Caco-2 (cell line): ENCODE measurements at regions not wholly inside any gene's neighbourhood (a gene's known extent, or its start where the extent isn't known, plus 50 kb on each side); places are given as distances from the start of the nearest gene placed in this dataset.

Experiments used
- BruUV-seq: library from RNA; stranded (reverse); fragments of 400-500 nt; replicated peaks from 2 replicates; lab custom pipeline; 2021; lab: Mats Ljungman, UMichigan
- CTCF ChIA-PET: fragments of 300-600 bp; sonication (Branson Sonifier 250); formaldehyde crosslinking; loops from one replicate; lab custom pipeline; 2022; ENCODE audit warnings: antibody characterized with exemption; lab: Charles Lee
- POLR2A ChIA-PET: fragments of 300-600 bp; sonication (Branson Sonifier 250); formaldehyde crosslinking; loops from one replicate; lab custom pipeline; 2022; ENCODE audit warnings: antibody characterized with exemption; lab: Charles Lee
- DNase-seq, 2 experiments: peaks; one replicate each; pipeline versions ENCODE4 v3.0.0 to v3.0.0-alpha.2; 2020 to 2022
- H3K27me3 ChIP-seq: replicated peaks from 2 replicates; pipeline ENCODE4 v1.6.0; 2011; ENCODE audit warnings: low read length; ENCODE audit not compliant: control insufficient read depth, insufficient read depth
- H3K36me3 ChIP-seq: 2 replicates; pipeline ENCODE4 v1.5.1; 2011; ENCODE audit warnings: low read length; ENCODE audit not compliant: control insufficient read depth, insufficient read depth
- H3K4me1 ChIP-seq: fragments of 250-450 bp; sonication (Bioruptor Pico); 2 replicates; pipeline ENCODE4 v1.5.1; 2020; ENCODE audit warnings: mild to moderate bottlenecking
- H3K4me3 ChIP-seq: 2 replicates; pipeline ENCODE4 v1.5.1; 2011; ENCODE audit warnings: low read depth, mild to moderate bottlenecking, control low read depth, low read length
- H3K9me3 ChIP-seq: fragments of 250-450 bp; sonication (Bioruptor Pico); 2 replicates; pipeline ENCODE4 v1.5.1; 2020; ENCODE audit warnings: mild to moderate bottlenecking, moderate library complexity
- H3K27ac Mint-ChIP-seq: one replicate; pipeline ENCODE4 v1.8.0; 2022; ENCODE audit warnings: mixed read lengths; ENCODE audit not compliant: unreplicated experiment
- H3K27me3 Mint-ChIP-seq: one replicate; pipeline ENCODE4 v1.8.0; 2022; ENCODE audit warnings: mixed read lengths; ENCODE audit not compliant: insufficient read depth, unreplicated experiment
- H3K36me3 Mint-ChIP-seq: one replicate; pipeline ENCODE4 v1.8.0; 2022; ENCODE audit warnings: mild to moderate bottlenecking, mixed read lengths; ENCODE audit not compliant: insufficient read depth, unreplicated experiment
- H3K4me1 Mint-ChIP-seq: one replicate; pipeline ENCODE4 v1.8.0; 2022; ENCODE audit warnings: low read depth, mixed read lengths; ENCODE audit not compliant: unreplicated experiment
- H3K4me3 Mint-ChIP-seq: one replicate; pipeline ENCODE4 v1.8.0; 2022; ENCODE audit warnings: mild to moderate bottlenecking, moderate library complexity, mixed read lengths; ENCODE audit not compliant: unreplicated experiment
- H3K9me3 Mint-ChIP-seq: one replicate; pipeline ENCODE4 v1.8.0; 2022; ENCODE audit warnings: mixed read lengths; ENCODE audit not compliant: unreplicated experiment
- CTCF ChIP-seq, 2 experiments: fragments of 200-600 bp in 1 of 2; IDR thresholded peaks; 1 replicate in 1 of 2; 2 replicates in 1 of 2; pipeline versions ENCODE4 v1.5.1 to v1.8.0; 2011 to 2022; ENCODE audit warnings: antibody characterized with exemption in 1 of 2, control low read depth in 1 of 2, inconsistent platforms in 1 of 2, low read depth in 1 of 2, low read length in 1 of 2, mild to moderate bottlenecking in 1 of 2, moderate library complexity in 1 of 2; ENCODE audit not compliant: insufficient read depth in 1 of 2, severe bottlenecking in 1 of 2, unreplicated experiment in 1 of 2
- intact Hi-C: fragments of 100-400 bp; cut with micrococcal nuclease; formaldehyde crosslinking; loops from one replicate; pipeline ENCODE4 v1.10.0; 2022; ENCODE audit not compliant: unreplicated experiment

GRCh38 chr17:55607731-55608341 lies 96.6 kb upstream of the SMIM36 start:
- Histone ChIP-seq H3K36me3 (no peaks in the 10 kb centered on the region), H3K4me3 (no peak overlapping the region), H3K9me3 (no peaks in the 10 kb centered on the region), H3K4me1 (no peaks in the 10 kb centered on the region), H3K27me3 (no peaks in the 10 kb centered on the region)
- ChIA-PET POLR2A (no interaction called here), CTCF (no interaction called here)
- TF ChIP-seq CTCF (IDR thresholded peaks at IDR 0.05; ENCODE audit: insufficient read depth in 1 of 2, low read depth in 1 of 2, low read length in 1 of 2, severe bottlenecking in 1 of 2, unreplicated experiment in 1 of 2): no peak
- H3K9me3 Mint-ChIP-seq: no peaks in the 10 kb centered on the region
- H3K27ac Mint-ChIP-seq: no peak overlapping the region
- H3K4me1 Mint-ChIP-seq: no peaks in the 10 kb centered on the region
- no peak overlapping the region for H3K4me3 Mint-ChIP-seq
- H3K27me3 Mint-ChIP-seq: peaks cover 14% of the 10 kb centered on the region
- no TSS peak for BruUV-seq
- no peak for DNase-seq
- intact Hi-C loops: no loop called here
- H3K36me3 Mint-ChIP-seq: no peaks in the 10 kb centered on the region

GRCh38 chr17:55606488-55606815 lies 95.2 kb upstream of the SMIM36 start:
- no TSS peak for BruUV-seq
- no peaks in the 10 kb centered on the region for H3K36me3 Mint-ChIP-seq
- no peak for DNase-seq
- TF ChIP-seq CTCF (IDR thresholded peaks at IDR 0.05; ENCODE audit: insufficient read depth in 1 of 2, low read depth in 1 of 2, low read length in 1 of 2, severe bottlenecking in 1 of 2, unreplicated experiment in 1 of 2): no peak
- Histone ChIP-seq H3K4me1 (no peaks in the 10 kb centered on the region), H3K27me3 (no peaks in the 10 kb centered on the region), H3K36me3 (no peaks in the 10 kb centered on the region), H3K4me3 (no peak overlapping the region), H3K9me3 (no peaks in the 10 kb centered on the region)
- ChIA-PET POLR2A (no interaction called here), CTCF (no interaction called here)
- H3K4me3 Mint-ChIP-seq: no peak overlapping the region
- intact Hi-C loops: no loop called here
- H3K4me1 Mint-ChIP-seq: no peaks in the 10 kb centered on the region
- peaks cover 14% of the 10 kb centered on the region for H3K27me3 Mint-ChIP-seq
- H3K27ac Mint-ChIP-seq: no peak overlapping the region
- H3K9me3 Mint-ChIP-seq: no peaks in the 10 kb centered on the region

DNA sequence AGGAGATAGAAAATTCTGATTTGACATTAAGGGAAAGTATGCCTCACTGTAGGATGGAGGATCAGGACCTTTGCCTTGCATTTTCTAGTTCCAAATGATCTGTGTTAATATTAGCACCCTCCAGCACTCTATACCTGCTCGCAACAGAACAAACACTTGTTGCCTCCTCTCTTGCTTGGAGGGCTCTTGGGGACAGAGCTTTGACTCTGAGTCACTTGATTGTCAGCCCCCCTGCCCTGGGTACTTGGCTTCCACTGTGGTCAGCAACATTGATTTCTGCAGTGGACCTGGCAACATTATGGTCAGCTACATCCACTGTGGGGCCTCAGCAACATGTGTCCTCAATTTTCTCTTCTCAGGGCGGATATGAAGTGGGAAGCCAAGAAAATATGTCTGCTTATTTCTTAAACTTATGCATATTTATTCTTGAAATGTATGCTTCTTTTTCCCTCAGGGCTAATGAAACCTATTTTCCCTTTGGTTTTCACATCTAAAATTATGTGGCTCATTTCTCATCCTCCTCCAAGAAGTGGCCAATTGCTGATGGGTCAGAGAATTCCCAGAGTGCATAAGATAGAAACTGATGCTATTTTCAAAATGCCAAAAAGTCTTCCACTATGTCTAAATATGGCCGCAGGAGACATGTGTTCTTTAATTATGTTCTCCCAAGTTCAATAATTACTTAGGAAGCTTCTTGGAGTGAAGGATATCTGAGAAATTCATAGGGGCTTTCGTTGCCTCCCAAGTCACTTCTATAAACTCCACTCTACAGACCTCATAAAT lies 94.6 kb upstream of the SMIM36 start:
- Mint-ChIP-seq H3K4me1 (no peaks in the 10 kb centered on the region), H3K4me3 (no peak overlapping the region), H3K27ac (no peak overlapping the region), H3K27me3 (peaks cover 14% of the 10 kb centered on the region), H3K9me3 (no peaks in the 10 kb centered on the region), H3K36me3 (no peaks in the 10 kb centered on the region)
- no TSS peak for BruUV-seq
- H3K9me3 ChIP-seq: no peaks in the 10 kb centered on the region
- H3K36me3 ChIP-seq: no peaks in the 10 kb centered on the region
- no peaks in the 10 kb centered on the region for H3K4me1 ChIP-seq
- CTCF ChIA-PET: no interaction called here
- intact Hi-C loops: no loop called here
- POLR2A ChIA-PET: no interaction called here
- no peak for DNase-seq
- H3K27me3 ChIP-seq: no peaks in the 10 kb centered on the region
- TF ChIP-seq CTCF (IDR thresholded peaks at IDR 0.05; ENCODE audit: insufficient read depth in 1 of 2, low read depth in 1 of 2, low read length in 1 of 2, severe bottlenecking in 1 of 2, unreplicated experiment in 1 of 2): no peak
- no peak overlapping the region for H3K4me3 ChIP-seq
